Omental fat pad (tissue), 3 donors: ENCODE measurements at regions not wholly inside any gene's neighbourhood (a gene's known extent, or its start where the extent isn't known, plus 50 kb on each side); places are given as distances from the start of the nearest gene placed in this dataset.

Experiments
- ATAC-seq: fragments of 150-250 bp; one replicate; pipeline ENCODE4 v1.9.1; 2016; ENCODE audit warnings: mild to moderate bottlenecking, moderate library complexity; ENCODE audit not compliant: low FRiP score
- DNase-seq: peaks from one replicate; pipeline ENCODE4 v3.0.0-alpha.2; 2019; ENCODE audit warnings: low spot score
- CTCF ChIP-seq, 3 donors: fragments of 450-650 bp; IDR thresholded peaks; one replicate each; pipeline ENCODE4 v1.5.1; 2016 to 2017; ENCODE audit warnings: antibody characterized with exemption in 3 of 3, mild to moderate bottlenecking in 3 of 3, moderate library complexity in 2 of 3

- ATAC-seq = no peak
- no peak for TF ChIP-seq CTCF (IDR thresholded peaks at IDR 0.05)
- no peak for DNase-seq
Observed at GRCh38 chr18:56521263-56521662, 117.1 kb downstream of the TXNL1 start.

- ATAC-seq = no peak
- DNase-seq = no peak
Observed at GRCh38 chr18:56517761-56518160, 120.6 kb downstream of the TXNL1 start.

GRCh38 chr18:56517196-56517595 is 121.2 kb downstream of the TXNL1 start:
- ATAC-seq (no peak), DNase-seq (no peak)
- TF ChIP-seq CTCF (IDR thresholded peaks at IDR 0.05) = no peak

More at GRCh38 chr18:56517761-56518160, 120.6 kb downstream of the TXNL1 start:
- no peak for TF ChIP-seq CTCF (IDR thresholded peaks at IDR 0.05)

- no peak for ATAC-seq
- no peak for DNase-seq
- TF ChIP-seq CTCF (IDR thresholded peaks at IDR 0.05) = no peak
Observed at GRCh38 chr18:56516789-56517188, 121.6 kb downstream of the TXNL1 start.

- DNase-seq = no peak
- TF ChIP-seq CTCF (IDR thresholded peaks at IDR 0.05) = no peak
- ATAC-seq = no peak
Observed at GRCh38 chr18:56515522-56515921, 122.9 kb downstream of the TXNL1 start.

GRCh38 chr18:56511996-56512395 is 126.4 kb downstream of the TXNL1 start:
- DNase-seq = no peak
- ATAC-seq = no peak
- TF ChIP-seq CTCF (IDR thresholded peaks at IDR 0.05) = no peak

GRCh38 chr18:56510108-56510507 is 128.3 kb downstream of the TXNL1 start:
- no peak for TF ChIP-seq CTCF (IDR thresholded peaks at IDR 0.05)

More at GRCh38 chr18:56510108-56510507, 128.3 kb downstream of the TXNL1 start:
- ATAC-seq (no peak), DNase-seq (no peak)
